ENCODE measurements at regions not wholly inside any gene's neighbourhood (a gene's known extent, or its start where the extent isn't known, plus 50 kb on each side); places are given as distances from the start of the nearest gene placed in this dataset.

GRCh38 chr6:84428300-84428907, 201.0 kb upstream of the CEP162 start:
- H3K79me2 ChIP-seq (replicated peaks; ENCODE audit: insufficient read depth) = no peaks in the 10 kb centered on the region

GRCh38 chr6:84425971-84426705, 198.7 kb upstream of the CEP162 start:
- no peak overlapping the region for H3K27ac Mint-ChIP-seq
- no peaks in the 10 kb centered on the region for H3K36me3 ChIP-seq (ENCODE audit: insufficient read depth)
- ATAC-seq (no peak), DNase-seq (ENCODE audit: low spot score) (no peak)
- peaks cover 23% of the 10 kb centered on the region; the same call in 2 of the 3 replicates for H3K4me1 Mint-ChIP-seq
- H3K79me2 ChIP-seq (replicated peaks; ENCODE audit: insufficient read depth) = no peaks in the 10 kb centered on the region
- H3F3A ChIP-seq (replicated peaks; ENCODE audit: low read depth) = no peaks in the 10 kb centered on the region
- H3K27me3 Mint-ChIP-seq (ENCODE audit: insufficient read depth, low read depth, poor library complexity) = peaks cover 2% of the 10 kb centered on the region
- H3K27me3 ChIP-seq (ENCODE audit: insufficient read depth) = no peaks in the 10 kb centered on the region
- peaks cover 39% of the 10 kb centered on the region for H3K4me1 ChIP-seq (ENCODE audit: insufficient read depth)
- no peak overlapping the region for H3K4me3 ChIP-seq
- peak overlapping the region; percentile 1; the same call in 1 of the 2 replicates for H3K4me2 ChIP-seq
- H2AFZ ChIP-seq = no peak overlapping the region
- no peaks in the 10 kb centered on the region for H3K36me3 Mint-ChIP-seq (ENCODE audit: low read depth)
- no peak overlapping the region for H3K27ac ChIP-seq (ENCODE audit: low read depth)
- no peaks in the 10 kb centered on the region for H3K9me3 Mint-ChIP-seq
- H4K20me1 ChIP-seq (replicated peaks; ENCODE audit: insufficient read depth) = no peaks in the 10 kb centered on the region
- H3K4me3 Mint-ChIP-seq = no peak overlapping the region
- H3K9me2 ChIP-seq (ENCODE audit: insufficient read depth) = no peaks in the 10 kb centered on the region
- no peak for TF ChIP-seq CTCF (conservative IDR thresholded peaks at IDR 0.05; ENCODE audit: low read depth in 2 of 2)
- TF ChIP-seq POLR2AphosphoS5 (IDR thresholded peaks at IDR 0.05; ENCODE audit: low read depth) = no peak
- TF ChIP-seq, protein P1, sequence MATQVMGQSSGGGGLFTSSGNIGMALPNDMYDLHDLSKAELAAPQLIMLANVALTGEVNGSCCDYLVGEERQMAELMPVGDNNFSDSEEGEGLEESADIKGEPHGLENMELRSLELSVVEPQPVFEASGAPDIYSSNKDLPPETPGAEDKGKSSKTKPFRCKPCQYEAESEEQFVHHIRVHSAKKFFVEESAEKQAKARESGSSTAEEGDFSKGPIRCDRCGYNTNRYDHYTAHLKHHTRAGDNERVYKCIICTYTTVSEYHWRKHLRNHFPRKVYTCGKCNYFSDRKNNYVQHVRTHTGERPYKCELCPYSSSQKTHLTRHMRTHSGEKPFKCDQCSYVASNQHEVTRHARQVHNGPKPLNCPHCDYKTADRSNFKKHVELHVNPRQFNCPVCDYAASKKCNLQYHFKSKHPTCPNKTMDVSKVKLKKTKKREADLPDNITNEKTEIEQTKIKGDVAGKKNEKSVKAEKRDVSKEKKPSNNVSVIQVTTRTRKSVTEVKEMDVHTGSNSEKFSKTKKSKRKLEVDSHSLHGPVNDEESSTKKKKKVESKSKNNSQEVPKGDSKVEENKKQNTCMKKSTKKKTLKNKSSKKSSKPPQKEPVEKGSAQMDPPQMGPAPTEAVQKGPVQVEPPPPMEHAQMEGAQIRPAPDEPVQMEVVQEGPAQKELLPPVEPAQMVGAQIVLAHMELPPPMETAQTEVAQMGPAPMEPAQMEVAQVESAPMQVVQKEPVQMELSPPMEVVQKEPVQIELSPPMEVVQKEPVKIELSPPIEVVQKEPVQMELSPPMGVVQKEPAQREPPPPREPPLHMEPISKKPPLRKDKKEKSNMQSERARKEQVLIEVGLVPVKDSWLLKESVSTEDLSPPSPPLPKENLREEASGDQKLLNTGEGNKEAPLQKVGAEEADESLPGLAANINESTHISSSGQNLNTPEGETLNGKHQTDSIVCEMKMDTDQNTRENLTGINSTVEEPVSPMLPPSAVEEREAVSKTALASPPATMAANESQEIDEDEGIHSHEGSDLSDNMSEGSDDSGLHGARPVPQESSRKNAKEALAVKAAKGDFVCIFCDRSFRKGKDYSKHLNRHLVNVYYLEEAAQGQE (IDR thresholded peaks at IDR 0.05; ENCODE audit: unreplicated experiment) = no peak

More at GRCh38 chr6:84428300-84428907, 201.0 kb upstream of the CEP162 start:
- Histone ChIP-seq H3F3A (replicated peaks; ENCODE audit: low read depth) (no peaks in the 10 kb centered on the region), H3K27ac (ENCODE audit: low read depth) (no peak overlapping the region), H2AFZ (no peak overlapping the region), H3K27me3 (ENCODE audit: insufficient read depth) (no peaks in the 10 kb centered on the region), H3K4me1 (ENCODE audit: insufficient read depth) (peaks cover 30% of the 10 kb centered on the region), H4K20me1 (replicated peaks; ENCODE audit: insufficient read depth) (no peaks in the 10 kb centered on the region), H3K4me3 (no peak overlapping the region), H3K9me2 (ENCODE audit: insufficient read depth) (no peaks in the 10 kb centered on the region), H3K4me2 (no peak overlapping the region), H3K36me3 (ENCODE audit: insufficient read depth) (no peaks in the 10 kb centered on the region)
- Mint-ChIP-seq H3K9me3 (no peaks in the 10 kb centered on the region), H3K4me3 (no peak overlapping the region), H3K4me1 (peaks cover 20% of the 10 kb centered on the region; the same call in 2 of the 3 replicates), H3K27ac (no peak overlapping the region), H3K27me3 (ENCODE audit: insufficient read depth, low read depth, poor library complexity) (peaks cover 2% of the 10 kb centered on the region), H3K36me3 (ENCODE audit: low read depth) (no peaks in the 10 kb centered on the region)
- ATAC-seq = peak; percentile 74
- peak; percentile 87 to 95 for TF ChIP-seq CTCF (conservative IDR thresholded peaks at IDR 0.05; ENCODE audit: low read depth in 2 of 2)
- TF ChIP-seq, protein P1 (IDR thresholded peaks at IDR 0.05; ENCODE audit: unreplicated experiment) = no peak
- peak; percentile 78 for DNase-seq (ENCODE audit: low spot score)
